ENCODE measurements at regions not wholly inside any gene's neighbourhood (a gene's known extent, or its start where the extent isn't known, plus 50 kb on each side); places are given as distances from the start of the nearest gene placed in this dataset.

DNA sequence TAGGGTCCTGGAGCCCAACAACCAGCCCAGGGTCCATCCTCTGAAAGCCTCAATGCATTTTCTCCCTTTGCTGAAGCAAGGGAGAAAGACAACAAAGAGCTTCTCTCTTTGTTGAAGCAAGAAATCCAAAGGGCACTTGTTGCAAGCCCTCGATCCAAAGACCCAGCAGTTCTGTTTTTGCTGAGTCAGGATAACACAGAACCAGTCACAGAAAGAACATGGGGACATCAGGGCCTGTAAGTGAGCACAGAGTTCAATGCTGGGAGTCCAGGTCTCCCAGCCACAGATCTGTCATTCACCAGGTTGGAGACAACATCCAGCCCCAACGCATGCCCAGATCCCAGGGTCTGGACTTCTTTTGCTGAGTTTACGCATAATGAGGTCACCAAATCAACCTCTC is 315.8 kb upstream of the KLHL29 start:
- DNase-seq, result no peak

DNA sequence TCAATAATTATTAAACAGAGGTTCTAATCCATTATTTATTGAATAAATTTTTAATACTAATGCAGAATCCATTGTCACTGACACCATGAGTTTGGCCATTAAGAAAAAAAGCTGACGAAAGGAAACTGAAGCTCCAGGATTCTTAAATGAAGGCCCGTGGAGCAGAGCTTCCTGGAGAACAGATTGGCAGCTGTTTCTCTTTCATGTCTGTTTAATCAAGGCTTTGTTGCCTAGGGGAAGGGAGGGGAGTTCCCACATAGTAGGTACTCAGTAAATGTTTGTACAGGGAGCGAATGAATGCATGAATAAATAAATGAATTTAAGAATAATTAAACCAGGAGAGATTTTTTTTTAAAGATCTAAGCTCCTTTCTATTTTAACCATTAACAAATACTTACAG is 315.1 kb upstream of the KLHL29 start:
- DNase-seq, result no peak

DNA sequence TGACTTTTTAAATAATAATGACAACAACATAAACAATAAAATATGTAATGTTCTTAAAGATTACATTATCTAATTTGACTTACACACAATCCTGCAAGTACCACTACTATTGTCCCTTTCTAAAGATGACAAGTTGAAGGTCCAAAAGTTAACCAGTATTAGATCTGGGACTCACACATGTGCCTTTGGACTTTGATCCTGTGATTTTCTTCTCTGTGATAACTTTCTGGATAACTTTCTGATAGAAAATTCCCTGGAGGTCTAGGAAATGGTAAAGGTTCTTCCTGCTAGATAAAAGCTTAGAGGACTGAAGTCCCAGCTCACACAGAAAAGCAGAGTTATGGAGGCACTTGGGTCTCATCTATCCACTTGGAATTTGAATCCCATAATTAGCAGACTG is 311.9 kb upstream of the KLHL29 start:
- DNase-seq, result no peak

DNA sequence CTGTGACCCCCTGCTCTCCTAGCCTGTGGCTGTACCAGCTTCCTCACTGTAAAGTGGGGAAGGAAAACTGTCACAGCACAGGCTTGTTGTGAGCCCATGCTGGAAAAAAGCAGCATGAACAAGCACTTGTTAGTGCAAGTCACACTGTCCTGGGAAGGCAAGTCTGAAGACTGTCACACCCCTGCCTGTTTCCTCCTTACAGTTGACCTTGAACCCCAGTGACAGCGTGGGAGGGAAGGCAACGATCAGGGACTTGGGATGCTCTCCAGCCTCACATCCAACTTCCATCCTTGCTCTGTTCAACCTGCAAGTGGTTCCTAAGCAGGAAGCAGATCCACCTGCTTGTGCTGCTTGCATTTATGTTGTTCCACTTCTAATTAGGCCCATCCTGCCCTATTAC is 311.3 kb upstream of the KLHL29 start:
- DNase-seq, result no peak

DNA sequence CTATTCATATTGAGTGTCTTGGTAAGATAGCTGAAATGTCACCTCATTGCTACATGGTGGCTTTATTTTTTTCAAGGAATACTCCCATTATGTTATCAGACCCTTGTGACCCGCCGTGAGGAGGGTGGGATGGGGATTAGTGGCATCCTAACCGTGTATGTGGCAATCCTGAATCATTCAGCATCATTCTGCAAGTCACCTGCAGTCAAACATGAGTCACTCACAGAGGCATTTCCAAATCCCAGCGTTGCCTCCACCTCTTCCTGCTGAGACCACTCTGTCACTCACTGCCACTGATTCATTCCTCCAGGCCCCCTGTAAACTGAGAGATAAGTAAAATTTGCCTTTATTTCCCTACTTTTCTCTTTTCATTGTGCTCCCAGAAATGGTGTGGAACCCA is 307.4 kb upstream of the KLHL29 start:
- no peak for DNase-seq

DNA sequence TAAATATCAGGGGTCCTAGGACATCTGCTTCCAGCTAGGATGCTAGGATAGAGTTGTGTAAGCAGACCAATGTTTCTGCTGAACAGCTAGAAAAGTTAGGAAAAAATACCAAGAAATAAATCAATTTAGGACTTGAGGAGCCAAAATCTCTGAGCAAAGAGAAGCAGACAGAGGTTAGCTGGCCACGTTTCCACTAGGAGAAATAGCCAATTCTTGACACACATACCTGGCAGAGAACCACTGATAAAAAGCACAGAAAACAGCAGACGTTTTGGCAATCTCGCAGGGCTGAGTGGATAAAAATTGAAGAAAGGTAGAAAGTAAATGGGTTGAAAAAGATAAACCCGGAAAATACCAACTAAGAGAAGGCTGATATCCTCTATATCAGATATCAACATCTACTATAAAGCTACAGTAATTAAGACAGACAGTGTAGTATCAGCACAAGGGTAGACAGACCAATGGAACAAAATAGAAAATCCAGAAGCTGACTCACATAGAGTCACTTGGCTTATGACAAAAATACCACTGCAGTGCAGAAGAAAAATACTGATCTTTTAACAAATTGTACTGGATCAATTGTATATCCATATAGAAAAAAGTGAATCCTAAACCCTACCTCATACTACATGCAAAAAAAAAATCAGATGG is 306.1 kb upstream of the KLHL29 start:
- DNase-seq, result no peak

DNA sequence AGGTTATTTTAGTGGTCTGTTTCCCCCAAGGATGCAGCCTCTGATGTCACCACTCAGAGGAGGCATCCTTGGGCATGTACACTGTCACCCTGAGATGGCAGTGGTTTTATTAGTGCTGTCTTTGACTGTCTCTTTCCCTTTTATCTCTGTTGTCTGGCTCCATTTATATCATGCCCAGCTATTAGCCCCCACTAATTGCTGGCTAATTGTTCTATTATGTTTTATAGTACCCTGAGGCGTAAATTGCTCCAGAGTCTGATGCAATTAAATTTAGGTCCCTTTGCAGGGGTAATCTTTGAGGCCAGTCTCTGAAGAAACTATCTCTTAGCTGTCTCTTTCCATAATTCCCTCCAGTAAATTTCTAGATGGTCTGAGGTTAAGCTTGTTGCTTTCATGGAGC is 301.0 kb upstream of the KLHL29 start:
- DNase-seq, result no peak

DNA sequence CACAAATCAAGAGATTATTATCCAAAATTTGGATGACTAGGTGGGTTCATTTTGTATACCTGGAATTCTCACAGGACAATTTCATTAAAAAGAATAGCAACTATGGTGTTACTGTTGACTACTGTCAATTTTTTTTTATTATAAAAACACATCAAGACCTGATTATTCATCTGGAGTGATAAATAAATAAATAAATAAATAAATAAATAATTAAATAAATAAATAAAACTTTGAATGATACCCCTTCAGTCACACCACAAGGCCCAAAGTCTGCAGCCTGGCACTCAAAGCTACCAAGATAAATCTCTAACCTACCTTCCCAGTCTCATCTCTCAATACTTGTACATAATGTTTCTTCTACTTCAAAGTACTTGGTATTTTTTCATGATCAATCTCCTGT is 294.0 kb upstream of the KLHL29 start:
- DNase-seq, result no peak

DNA sequence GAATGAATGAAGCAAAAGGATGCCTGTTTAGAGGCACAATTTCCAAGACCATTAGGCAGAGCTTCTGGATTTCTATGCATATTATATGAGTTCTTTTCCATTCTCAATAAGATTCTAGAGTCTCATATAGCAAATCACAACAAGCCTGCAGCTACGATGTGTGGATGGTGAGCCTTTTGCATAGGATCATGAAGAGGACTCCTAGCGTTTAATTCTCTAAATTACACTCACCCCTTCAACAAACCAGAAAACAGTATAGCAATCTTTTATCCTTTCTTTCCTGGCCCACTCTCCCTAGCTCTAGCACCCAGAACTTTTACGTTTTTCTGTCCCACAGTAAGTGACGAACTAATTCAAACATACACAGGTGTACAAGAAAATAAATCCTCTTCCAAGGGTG is 293.1 kb upstream of the KLHL29 start:
- no peak for DNase-seq

DNA sequence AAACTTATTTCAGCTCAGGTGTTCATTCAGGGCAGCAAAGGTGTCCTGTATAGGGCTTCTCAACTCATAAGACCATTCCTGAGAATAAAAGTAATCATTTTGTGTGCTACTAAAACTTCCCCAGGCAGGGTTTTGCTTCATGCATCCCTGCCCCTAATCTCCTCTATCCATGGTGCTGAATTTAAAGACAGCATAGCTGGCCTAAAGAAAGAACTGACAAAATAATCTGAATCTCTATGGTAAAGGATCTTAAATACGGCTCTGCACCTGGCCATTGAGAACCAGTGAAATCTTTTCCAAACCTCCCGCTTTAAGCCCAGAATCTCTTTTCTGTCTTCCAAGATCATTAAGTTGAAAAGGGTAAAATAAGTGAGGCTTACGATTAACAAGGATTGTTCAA is 292.1 kb upstream of the KLHL29 start:
- DNase-seq, result no peak

DNA sequence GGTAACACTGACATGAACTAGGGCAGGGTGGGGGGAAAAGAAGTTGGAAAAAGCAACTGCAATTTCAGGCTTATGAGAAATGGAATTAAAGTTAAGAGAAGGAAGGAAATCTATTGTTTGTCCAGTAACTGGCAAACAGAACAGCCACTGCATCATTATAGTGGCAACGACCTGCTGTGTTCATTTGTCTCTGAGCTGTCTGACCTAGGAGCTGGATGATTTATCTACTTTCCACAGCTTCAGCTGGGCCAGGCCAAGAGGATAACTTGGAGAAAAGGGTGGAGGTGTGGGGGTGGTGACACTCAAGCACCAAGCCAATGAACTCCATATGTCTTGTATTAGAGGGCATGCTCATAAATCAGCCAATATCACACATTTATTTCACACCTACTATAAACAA is 291.5 kb upstream of the KLHL29 start:
- no peak for DNase-seq

DNA sequence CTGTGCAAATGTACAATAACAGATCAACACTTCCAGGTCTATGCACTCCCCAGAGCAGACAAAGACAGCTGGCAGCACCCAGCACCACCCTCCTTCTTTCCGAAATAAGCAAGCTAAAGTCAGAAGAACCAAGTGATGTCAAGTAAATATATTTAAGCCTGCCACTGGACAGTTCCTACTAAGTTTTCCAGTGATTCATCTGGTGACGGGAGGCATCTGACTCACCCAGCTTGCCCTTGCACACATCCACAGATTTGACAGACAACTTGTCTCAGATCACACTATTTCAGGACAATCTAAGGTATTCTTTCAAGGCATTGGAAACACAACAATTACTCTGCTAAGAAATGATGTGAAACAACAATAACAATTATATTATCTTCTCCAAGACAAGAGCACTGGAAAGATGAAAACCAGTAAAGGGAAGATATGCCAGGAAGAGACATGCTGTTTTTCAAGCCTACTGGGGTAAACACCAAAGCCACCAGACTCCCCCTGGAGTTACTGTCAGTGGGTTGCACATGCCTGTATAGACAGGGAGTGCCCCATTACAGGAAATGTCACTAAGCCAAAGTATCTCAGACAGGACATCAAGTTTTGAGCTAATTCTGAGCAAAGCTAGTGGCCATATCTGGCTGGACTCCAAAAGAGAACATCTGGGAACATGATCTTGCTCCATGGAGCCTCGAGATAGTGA is 287.9 kb upstream of the KLHL29 start:
- no peak for DNase-seq

DNA sequence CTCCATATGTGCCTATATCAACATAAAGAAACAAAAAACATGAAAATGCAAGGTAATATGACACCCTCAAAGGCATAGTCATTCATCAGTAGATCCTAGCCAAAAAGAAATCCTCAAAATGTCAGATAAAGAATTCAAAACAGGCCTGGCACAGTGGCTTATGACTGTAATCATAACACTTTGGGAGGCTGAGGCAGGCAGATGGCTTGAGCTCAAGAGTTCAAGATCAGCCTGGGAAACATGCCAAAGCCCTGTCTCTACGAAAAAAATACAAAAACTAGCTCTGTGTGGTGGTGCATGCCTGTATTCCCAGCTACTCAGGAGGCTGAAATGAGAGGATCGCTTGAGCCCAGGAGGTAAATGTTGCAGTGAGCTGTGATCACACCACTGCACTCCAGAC is 284.6 kb upstream of the KLHL29 start:
- no peak for DNase-seq

DNA sequence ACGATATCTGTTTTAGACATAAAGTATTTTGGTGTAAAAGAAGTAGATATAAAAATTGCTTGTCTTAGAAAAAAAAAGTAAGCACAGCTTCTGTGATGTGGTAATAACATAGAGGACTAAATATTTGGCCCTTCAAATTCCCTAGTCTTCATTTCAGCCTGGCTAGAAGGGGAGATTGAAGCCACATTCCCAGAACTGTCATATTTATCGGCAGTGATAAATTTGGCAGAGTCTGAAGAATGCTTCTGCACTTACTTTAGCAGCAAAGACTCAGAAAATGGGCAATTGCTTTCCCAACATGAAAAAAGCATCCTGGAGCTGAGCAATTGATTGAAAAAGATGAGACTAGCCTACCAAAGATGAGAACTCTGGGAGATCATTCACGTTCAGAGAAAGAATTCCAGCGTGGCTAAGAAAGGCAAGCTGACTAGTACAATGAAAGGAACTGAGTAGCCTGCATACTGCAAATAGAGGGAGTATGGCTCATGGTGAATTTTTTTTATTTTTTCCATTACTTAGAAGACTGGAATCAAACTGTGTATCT is 278.7 kb upstream of the KLHL29 start:
- DNase-seq, result no peak

DNA sequence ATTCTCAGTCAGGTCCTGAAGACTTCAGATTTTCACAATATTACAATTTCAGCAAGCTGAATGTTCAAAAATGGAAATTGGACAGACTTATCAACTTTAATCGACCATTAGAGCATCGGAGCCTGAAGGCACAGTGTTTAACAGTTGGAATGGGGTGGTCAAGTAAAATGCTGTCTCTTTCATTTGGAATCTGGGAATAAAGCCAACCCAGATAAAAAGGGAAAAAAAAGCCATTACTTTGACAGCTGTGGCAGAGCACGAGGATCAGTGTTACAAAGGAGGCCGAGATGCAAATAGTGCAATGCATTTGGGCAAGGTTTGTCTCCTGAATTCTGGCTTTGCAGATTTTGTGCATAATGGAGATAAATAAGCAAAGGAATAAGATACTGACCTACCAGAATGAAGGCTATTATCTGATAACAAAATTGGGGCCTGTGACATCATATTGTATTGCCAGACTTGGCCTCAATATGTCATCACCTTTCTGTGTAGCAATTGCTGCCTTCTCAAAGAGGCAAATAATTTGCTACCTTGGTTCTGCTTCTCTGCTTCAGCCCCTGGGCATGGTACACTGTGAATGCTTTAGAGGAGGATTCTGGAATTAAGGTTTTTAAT is 277.5 kb upstream of the KLHL29 start:
- DNase-seq, result no peak

DNA sequence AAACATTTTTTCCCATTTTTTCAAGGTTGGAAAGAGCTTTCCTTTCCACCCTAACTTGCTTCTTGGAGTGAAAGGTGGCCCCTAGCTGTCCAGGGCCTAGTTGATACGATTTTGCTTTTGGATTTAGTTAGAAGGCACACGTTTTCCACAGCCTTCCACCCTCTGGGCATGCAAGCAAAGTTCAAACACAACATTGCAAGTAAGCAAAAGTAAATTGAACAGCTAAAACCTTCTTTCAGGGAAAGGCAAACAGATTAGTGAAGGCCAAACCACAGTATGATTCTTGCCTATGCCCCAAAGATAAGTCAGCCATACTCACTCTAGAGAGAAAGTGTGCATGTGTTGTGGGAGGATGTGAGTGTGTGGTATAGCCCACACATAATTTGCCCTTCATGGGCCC is 273.7 kb upstream of the KLHL29 start:
- DNase-seq, result no peak

DNA sequence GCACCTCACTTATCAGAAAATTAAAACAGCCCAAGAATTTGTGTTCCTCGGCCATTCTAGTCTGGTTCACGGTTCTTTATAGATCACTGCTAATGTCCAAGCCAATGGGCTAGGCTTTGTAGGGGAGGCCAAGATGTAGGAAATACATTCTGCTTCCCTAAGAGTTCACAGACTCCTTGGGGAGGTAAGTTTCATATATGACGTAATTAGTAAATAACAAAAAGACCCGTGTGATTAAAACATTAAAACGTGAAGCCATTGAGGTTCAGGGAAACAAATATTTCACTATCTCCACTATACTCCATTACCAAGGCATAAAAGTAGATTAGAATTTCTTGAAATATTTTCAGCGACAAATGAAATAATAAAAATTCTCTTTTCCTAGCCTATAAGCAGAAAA is 272.5 kb upstream of the KLHL29 start:
- DNase-seq, result no peak

DNA sequence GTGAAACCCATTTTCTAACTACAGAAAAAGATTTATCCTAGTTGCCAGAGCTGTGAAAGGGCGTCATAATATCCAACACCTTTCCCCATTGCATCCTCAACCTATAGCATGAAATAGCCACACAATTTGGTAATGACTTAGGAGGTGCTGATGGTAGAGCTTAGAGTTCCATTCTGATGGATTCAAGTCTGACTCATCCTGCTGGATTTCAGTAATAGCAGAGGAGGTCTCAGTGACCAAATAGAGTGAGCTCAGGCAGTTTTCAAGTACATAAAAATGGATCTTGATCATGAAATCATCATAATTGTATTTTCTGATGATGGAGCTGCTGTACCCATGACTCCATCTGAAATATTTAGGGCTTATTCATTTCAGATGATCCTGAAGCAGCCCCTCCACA is 270.7 kb upstream of the KLHL29 start:
- no peak for DNase-seq

DNA sequence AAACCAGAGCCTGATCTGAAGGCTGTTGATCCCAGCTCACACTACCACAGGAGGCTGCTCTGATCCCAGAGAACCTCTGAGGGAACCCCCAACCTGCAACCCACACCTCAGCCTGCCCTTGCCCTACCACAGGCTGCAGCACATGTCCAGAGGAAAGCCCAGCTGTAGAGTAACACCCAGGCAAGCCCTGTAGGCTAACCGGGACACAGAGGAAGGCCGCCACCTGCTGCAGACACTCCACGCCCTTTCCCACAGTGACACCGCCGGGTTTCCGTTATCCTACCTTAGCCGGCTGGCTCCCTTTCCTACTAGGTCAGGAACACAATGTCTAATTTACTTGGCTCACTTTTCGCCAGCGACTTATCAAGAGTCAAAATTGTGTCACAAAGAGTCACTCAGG is 266.7 kb upstream of the KLHL29 start:
- no peak for DNase-seq

DNA sequence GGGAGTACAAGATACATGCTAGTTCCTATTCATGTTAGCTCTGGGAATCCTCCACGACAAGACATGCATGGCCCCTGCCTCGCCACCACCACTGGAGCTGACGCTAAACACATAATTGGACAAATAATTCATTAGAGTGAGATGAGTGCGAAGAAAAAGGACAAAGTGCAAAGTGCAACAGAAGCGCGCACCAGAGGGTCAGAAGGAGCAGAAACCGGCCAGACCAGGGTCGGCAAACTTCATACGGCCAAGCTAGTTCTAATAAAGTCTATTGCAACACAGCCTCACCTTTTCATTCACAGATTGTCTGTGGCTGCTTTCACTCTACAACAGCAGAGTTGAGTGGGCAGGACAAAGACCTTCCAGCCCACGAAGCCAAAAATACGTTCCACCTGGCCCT is 266.1 kb upstream of the KLHL29 start:
- DNase-seq, result no peak

DNA sequence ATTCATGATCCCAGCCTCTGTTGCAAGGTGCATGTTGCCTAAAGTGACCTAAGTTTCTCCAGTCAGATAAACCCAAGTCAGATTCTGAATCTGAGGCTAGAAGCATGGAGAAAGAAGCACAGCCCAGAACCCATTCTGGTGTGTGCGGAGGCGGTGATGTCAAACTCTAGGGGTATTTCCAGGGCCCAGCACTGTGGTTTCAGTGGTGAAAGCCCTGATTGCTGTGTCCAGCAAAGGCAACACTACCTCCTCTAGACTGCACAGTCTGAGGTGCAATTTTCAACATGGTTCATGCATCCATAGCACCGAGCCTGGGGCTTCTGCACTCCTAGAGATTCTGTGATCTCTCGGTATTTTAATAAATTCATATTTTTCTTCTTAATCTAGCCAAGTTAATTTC is 264.8 kb upstream of the KLHL29 start:
- DNase-seq, result no peak

DNA sequence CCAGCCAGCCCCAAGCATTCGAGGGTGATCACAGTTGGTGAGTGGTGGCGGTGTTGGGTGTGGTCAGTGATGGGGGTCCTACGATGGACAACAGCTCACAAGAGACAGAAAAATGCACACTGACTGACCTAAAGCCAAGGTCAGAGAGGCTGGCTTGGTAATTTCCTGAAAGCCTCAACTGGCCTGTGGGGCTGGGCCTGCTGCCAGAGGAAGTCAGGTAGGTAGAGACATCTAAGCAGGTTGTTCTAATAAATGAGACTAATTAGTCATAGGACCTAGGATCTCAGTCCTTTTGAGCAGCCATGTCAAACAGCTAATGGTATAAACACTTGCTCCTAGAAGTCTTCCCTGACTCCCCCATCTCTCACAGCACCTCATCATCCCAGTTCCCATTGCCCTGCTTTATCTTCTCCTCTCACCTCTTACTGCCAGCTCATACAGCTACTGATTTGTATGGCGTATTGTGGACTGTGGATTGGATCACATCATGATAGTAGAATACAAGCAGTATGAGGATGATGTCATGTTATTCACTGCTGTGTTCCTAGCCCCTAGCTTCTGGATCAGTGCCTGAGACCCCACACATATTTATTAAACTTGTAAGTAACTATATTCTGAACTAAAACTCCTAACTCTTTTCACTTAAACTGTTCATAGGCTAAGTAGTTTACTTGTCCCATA is 262.9 kb upstream of the KLHL29 start:
- DNase-seq, result no peak

DNA sequence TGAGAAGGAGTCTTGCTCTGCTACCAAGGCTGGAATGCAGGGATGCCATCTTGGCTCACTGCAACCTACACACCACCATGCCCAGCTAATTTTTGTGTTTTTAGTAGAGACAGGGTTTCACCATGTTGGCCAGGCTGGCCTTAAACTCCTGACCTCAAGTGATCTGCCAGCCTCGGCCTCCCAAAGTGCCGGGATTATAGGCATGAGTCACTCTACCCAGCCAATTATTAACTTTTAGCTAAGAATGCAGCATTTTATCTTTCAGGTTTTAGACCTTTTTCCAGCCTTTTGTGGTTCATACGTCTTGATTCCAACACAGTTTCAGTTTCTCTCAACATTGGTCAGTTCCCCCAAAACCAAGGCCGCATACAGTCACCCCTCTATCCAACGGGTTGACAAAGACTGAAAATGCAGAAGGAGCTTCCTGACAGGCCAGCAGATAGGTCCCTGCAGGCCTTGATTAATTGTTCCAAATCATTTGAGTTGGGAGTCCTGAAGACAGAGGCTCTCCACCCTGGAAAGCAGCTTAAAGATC is 262.2 kb upstream of the KLHL29 start:
- DNase-seq, result no peak

DNA sequence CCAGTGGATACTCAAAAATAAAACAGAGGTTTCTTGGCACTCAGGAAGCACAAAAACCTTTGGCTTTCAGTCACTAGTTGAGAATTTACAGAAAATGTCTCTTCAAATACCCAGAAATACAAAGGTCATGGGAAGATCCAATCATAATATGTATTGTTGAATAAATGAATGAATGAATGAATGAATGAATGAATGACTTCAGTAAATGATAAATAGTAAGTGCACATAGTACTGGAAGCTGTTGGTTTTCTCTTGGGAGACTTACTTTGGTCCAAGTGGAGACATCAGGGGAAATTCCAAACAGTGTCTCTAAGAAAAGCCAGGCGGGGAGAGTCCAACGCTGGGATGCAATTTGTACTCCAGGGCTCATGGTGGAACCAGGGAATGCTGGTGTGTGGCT is 261.3 kb upstream of the KLHL29 start:
- DNase-seq, result no peak

Measured in stimulated activated naive CD4-positive, alpha-beta T cell (primary cell).